Stimulated activated naive CD8-positive, alpha-beta T cell treated with anti-CD3 and anti-CD28 coated beads, Interleukin-15, Interleukin-2, amounts not matched to agents 100 ng/mL and 50 ng/mL, for 24 hours (primary cell): ENCODE measurements at regions not wholly inside any gene's neighbourhood (a gene's known extent, or its start where the extent isn't known, plus 50 kb on each side); places are given as distances from the start of the nearest gene placed in this dataset.

Experiments used
- H3K27ac Mint-ChIP-seq: one replicate; pipeline ENCODE4 v1.8.0; 2021; ENCODE audit warnings: mild to moderate bottlenecking, mixed read lengths
- H3K27me3 Mint-ChIP-seq: one replicate; pipeline ENCODE4 v1.8.0; 2021; ENCODE audit warnings: mixed read lengths
- H3K36me3 Mint-ChIP-seq: one replicate; pipeline ENCODE4 v1.8.0; 2021; ENCODE audit warnings: low read depth, mixed read lengths
- H3K4me1 Mint-ChIP-seq: one replicate; pipeline ENCODE4 v1.8.0; 2021; ENCODE audit warnings: low read depth, mixed read lengths
- H3K4me3 Mint-ChIP-seq: one replicate; pipeline ENCODE4 v1.8.0; 2021; ENCODE audit warnings: mild to moderate bottlenecking, mixed read lengths
- H3K9me3 Mint-ChIP-seq: one replicate; pipeline ENCODE4 v1.8.0; 2021; ENCODE audit warnings: mixed read lengths

DNA sequence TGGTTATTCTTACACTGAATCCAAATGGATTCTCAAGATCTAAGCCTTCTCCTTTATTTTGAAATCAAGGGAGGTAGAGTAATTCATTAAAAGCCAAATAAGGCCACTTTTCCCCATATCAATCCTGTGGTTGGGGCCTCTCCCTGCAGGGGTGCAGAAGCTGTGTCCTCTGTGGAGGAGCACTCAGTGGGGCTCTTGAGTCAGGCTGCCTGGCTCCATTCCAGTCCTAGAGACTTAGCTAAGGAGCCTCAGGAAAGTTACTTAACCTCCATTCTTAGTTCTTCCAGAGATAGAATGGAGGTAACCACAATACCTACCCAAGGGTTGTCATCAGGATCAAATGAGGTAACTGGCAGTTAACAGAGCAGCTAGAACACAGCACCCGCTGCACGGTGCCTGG is 564.3 kb downstream of the CMPK2 start:
- Mint-ChIP-seq H3K4me1 (no peaks in the 10 kb centered on the region), H3K9me3 (no peaks in the 10 kb centered on the region), H3K27me3 (peaks cover 3% of the 10 kb centered on the region), H3K4me3 (no peak overlapping the region), H3K27ac (no peak overlapping the region), H3K36me3 (no peaks in the 10 kb centered on the region)

GRCh38 chr2:6308986-6309385 is 556.7 kb downstream of the CMPK2 start:
- Mint-ChIP-seq H3K27me3 (peaks cover 4% of the 10 kb centered on the region), H3K36me3 (no peaks in the 10 kb centered on the region), H3K27ac (no peak overlapping the region), H3K4me3 (no peak overlapping the region), H3K9me3 (no peaks in the 10 kb centered on the region), H3K4me1 (peaks cover 4% of the 10 kb centered on the region)

- Mint-ChIP-seq H3K27ac (no peak overlapping the region), H3K4me1 (peaks cover 4% of the 10 kb centered on the region), H3K27me3 (peaks cover 4% of the 10 kb centered on the region), H3K36me3 (no peaks in the 10 kb centered on the region), H3K9me3 (no peaks in the 10 kb centered on the region), H3K4me3 (no peak overlapping the region)
Measured at GRCh38 chr2:6309415-6310255, 556.1 kb downstream of the CMPK2 start.

GRCh38 chr2:6310256-6311215 is 555.2 kb downstream of the CMPK2 start:
- peaks cover 4% of the 10 kb centered on the region for H3K27me3 Mint-ChIP-seq
- no peak overlapping the region for H3K4me3 Mint-ChIP-seq
- H3K27ac Mint-ChIP-seq = no peak overlapping the region
- H3K9me3 Mint-ChIP-seq = no peaks in the 10 kb centered on the region
- H3K4me1 Mint-ChIP-seq = peaks cover 4% of the 10 kb centered on the region
- no peaks in the 10 kb centered on the region for H3K36me3 Mint-ChIP-seq

DNA sequence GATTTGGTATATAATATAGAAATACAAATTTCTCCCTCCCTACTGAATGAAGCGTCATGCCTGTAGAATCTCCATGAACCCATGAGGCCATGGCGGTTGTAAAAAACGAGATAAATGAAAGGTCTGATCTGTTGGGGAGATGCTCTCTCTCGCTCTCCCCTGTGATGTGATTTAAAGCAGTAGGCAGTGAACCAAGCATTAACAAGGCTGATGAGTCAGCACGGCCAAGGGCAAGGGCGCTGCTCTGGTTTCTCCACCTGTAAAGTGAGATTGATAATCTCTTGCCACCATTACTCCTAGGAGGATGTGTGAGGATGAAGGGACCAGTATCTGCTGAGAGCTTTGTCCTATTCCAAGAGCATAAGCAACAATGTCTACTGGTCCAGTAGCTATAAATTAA is 553.3 kb downstream of the CMPK2 start:
- peaks cover 4% of the 10 kb centered on the region for H3K27me3 Mint-ChIP-seq
- H3K36me3 Mint-ChIP-seq = no peaks in the 10 kb centered on the region
- no peak overlapping the region for H3K27ac Mint-ChIP-seq
- peaks cover 4% of the 10 kb centered on the region for H3K4me1 Mint-ChIP-seq
- H3K4me3 Mint-ChIP-seq = no peak overlapping the region
- no peaks in the 10 kb centered on the region for H3K9me3 Mint-ChIP-seq

GRCh38 chr2:6314218-6314960 is 551.3 kb downstream of the CMPK2 start:
- Mint-ChIP-seq H3K27me3 (peaks cover 4% of the 10 kb centered on the region), H3K36me3 (no peaks in the 10 kb centered on the region), H3K9me3 (no peaks in the 10 kb centered on the region), H3K27ac (no peak overlapping the region), H3K4me3 (no peak overlapping the region), H3K4me1 (peaks cover 4% of the 10 kb centered on the region)

DNA sequence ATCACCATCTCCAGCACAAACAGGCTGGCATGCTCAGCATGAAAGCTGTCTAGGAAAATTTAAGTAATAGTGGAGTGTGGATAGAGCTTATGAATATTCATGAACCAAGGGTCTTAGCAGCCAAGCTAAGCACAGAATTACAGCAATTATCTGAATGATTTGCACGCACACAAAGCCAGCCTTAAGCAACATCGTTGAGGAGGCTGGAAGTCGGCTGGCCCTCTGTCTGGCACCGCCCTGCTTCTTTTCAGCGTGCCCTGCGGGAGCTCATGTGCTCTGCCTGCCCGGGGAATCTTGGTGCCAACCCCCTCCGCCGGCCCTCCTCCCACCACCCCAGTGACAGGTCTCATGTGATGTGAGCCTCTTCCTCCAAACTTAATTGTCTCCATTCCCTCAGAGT is 540.1 kb downstream of the CMPK2 start:
- Mint-ChIP-seq H3K27me3 (no peaks in the 10 kb centered on the region), H3K27ac (no peak overlapping the region), H3K4me1 (no peaks in the 10 kb centered on the region), H3K36me3 (no peaks in the 10 kb centered on the region), H3K9me3 (peaks cover 8% of the 10 kb centered on the region), H3K4me3 (no peak overlapping the region)

GRCh38 chr2:6326958-6327357 is 538.7 kb downstream of the CMPK2 start:
- H3K27me3 Mint-ChIP-seq = no peaks in the 10 kb centered on the region

GRCh38 chr2:6336752-6337471 is 528.8 kb downstream of the CMPK2 start:
- H3K27me3 Mint-ChIP-seq = no peaks in the 10 kb centered on the region
- no peak overlapping the region for H3K4me3 Mint-ChIP-seq
- peaks cover 4% of the 10 kb centered on the region for H3K9me3 Mint-ChIP-seq
- H3K4me1 Mint-ChIP-seq = no peaks in the 10 kb centered on the region
- H3K36me3 Mint-ChIP-seq = no peaks in the 10 kb centered on the region
- H3K27ac Mint-ChIP-seq = no peak overlapping the region

More at GRCh38 chr2:6326958-6327357, 538.7 kb downstream of the CMPK2 start:
- Mint-ChIP-seq H3K4me1 (no peaks in the 10 kb centered on the region), H3K27ac (no peak overlapping the region), H3K4me3 (no peak overlapping the region), H3K9me3 (peaks cover 8% of the 10 kb centered on the region), H3K36me3 (no peaks in the 10 kb centered on the region)

- H3K36me3 Mint-ChIP-seq = no peaks in the 10 kb centered on the region
- H3K4me3 Mint-ChIP-seq = no peak overlapping the region
- no peaks in the 10 kb centered on the region for H3K4me1 Mint-ChIP-seq
- peaks cover 4% of the 10 kb centered on the region for H3K9me3 Mint-ChIP-seq
- no peaks in the 10 kb centered on the region for H3K27me3 Mint-ChIP-seq
- H3K27ac Mint-ChIP-seq = no peak overlapping the region
Measured at GRCh38 chr2:6337472-6337820, 528.3 kb downstream of the CMPK2 start.

- no peaks in the 10 kb centered on the region for H3K27me3 Mint-ChIP-seq
- no peaks in the 10 kb centered on the region for H3K4me1 Mint-ChIP-seq
- peaks cover 6% of the 10 kb centered on the region for H3K9me3 Mint-ChIP-seq
- H3K4me3 Mint-ChIP-seq = no peak overlapping the region
- H3K36me3 Mint-ChIP-seq = no peaks in the 10 kb centered on the region
- no peak overlapping the region for H3K27ac Mint-ChIP-seq
Measured at GRCh38 chr2:6341588-6342129, 524.0 kb downstream of the CMPK2 start.

- no peaks in the 10 kb centered on the region for H3K4me1 Mint-ChIP-seq
- H3K9me3 Mint-ChIP-seq = peaks cover 6% of the 10 kb centered on the region
- no peak overlapping the region for H3K27ac Mint-ChIP-seq
- H3K4me3 Mint-ChIP-seq = no peak overlapping the region
- H3K36me3 Mint-ChIP-seq = no peaks in the 10 kb centered on the region
- no peaks in the 10 kb centered on the region for H3K27me3 Mint-ChIP-seq
Measured at GRCh38 chr2:6342273-6342920, 523.3 kb downstream of the CMPK2 start.

- Mint-ChIP-seq H3K27me3 (no peaks in the 10 kb centered on the region), H3K4me3 (no peak overlapping the region), H3K9me3 (peaks cover 6% of the 10 kb centered on the region), H3K27ac (no peak overlapping the region), H3K36me3 (no peaks in the 10 kb centered on the region), H3K4me1 (no peaks in the 10 kb centered on the region)
Measured at GRCh38 chr2:6343076-6343475, 522.6 kb downstream of the CMPK2 start.

DNA sequence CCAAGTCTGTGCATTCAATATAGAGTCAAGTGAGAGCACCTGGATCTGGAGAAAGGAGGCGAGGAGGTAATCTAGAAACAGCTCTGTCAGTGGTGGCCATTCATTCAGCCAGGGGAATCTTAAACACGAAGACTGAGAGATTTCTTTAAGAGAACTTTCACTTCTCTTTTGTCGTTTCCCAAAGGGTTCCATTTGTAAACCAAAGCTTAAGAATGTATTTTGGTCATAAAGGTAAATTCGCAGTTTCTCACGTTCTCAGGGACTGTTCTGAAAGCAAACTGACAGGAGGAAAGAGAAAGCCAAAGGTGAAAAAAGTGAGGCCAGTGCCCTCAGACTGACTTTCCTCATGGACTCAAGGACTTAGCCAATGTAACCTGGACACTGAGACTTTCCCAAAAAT is 513.5 kb downstream of the CMPK2 start:
- Mint-ChIP-seq H3K27me3 (no peaks in the 10 kb centered on the region), H3K4me3 (no peak overlapping the region), H3K4me1 (peaks cover 3% of the 10 kb centered on the region)

More for the DNA sequence above, 513.5 kb downstream of the CMPK2 start:
- Mint-ChIP-seq H3K36me3 (no peaks in the 10 kb centered on the region), H3K9me3 (no peaks in the 10 kb centered on the region), H3K27ac (no peak overlapping the region)
